Activated T-helper 2 cell treated with anti-CD3 and anti-CD28 coated beads, Interferon-gamma antibody, Interleukin-2, Interleukin-4, amounts not matched to agents 10 μg/mL and 5 μg/mL and 100 μg/mL, durations not matched to agents 14 hours and 24 hours and 36 hours (primary cell): ENCODE measurements at regions not wholly inside any gene's neighbourhood (a gene's known extent, or its start where the extent isn't known, plus 50 kb on each side); places are given as distances from the start of the nearest gene placed in this dataset.
"Not testable (repeated sequence)": the region's sequence is repeated elsewhere in the genome, so short reads cannot be mapped to it uniquely, and the experiment has no call there.

Experiments
- DNase-seq: peaks from one replicate; pipeline ENCODE4 v3.0.0; 2021; ENCODE audit warnings: low spot score
- H3K27ac Mint-ChIP-seq: one replicate; pipeline ENCODE4 v1.8.0; 2021; ENCODE audit warnings: mixed read lengths
- H3K27me3 Mint-ChIP-seq: one replicate; pipeline ENCODE4 v1.8.0; 2021; ENCODE audit warnings: low read depth, mixed read lengths
- H3K36me3 Mint-ChIP-seq: one replicate; pipeline ENCODE4 v1.8.0; 2021; ENCODE audit warnings: low read depth, mixed read lengths
- H3K4me1 Mint-ChIP-seq: one replicate; pipeline ENCODE4 v1.8.0; 2021; ENCODE audit warnings: low read depth, mixed read lengths
- H3K4me3 Mint-ChIP-seq: one replicate; pipeline ENCODE4 v1.8.0; 2021; ENCODE audit warnings: low read depth, mild to moderate bottlenecking, moderate library complexity, mixed read lengths
- H3K9me3 Mint-ChIP-seq: one replicate; pipeline ENCODE4 v1.8.0; 2021; ENCODE audit warnings: mixed read lengths
- intact Hi-C: fragments of 100-400 bp; cut with micrococcal nuclease; formaldehyde crosslinking; loops from one replicate; pipeline ENCODE4 v1.15.1; 2023

- intact Hi-C loops, result no loop called here
- no peak for DNase-seq
- no peaks in the 10 kb centered on the region for H3K4me1 Mint-ChIP-seq
- H3K27ac Mint-ChIP-seq, result no peak overlapping the region
- H3K4me3 Mint-ChIP-seq, result no peak overlapping the region
- peaks cover 11% of the 10 kb centered on the region for H3K27me3 Mint-ChIP-seq
- no peaks in the 10 kb centered on the region for H3K36me3 Mint-ChIP-seq
- H3K9me3 Mint-ChIP-seq, result no peaks in the 10 kb centered on the region
These were observed 552.8 kb upstream of the NR5A2 start for GRCh38 chr1:199474738-199475137.

DNA sequence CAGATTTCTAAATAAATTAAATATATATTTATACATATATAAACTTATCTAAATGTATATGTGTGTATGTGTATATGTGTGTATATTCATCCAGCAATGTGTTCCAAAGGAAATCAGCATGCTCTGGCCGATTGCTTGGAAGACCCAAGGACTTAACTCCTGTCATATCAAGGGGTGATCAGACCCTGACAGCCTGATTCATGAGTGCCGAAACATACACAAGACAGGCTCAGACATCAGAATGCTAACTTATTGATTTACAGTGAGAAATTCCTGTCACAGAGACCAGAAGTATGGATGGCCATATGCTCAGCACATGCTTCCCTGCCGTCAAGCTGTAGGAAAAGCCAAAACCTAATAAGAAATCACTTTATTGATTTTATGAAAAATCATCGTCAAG is 545.1 kb upstream of the NR5A2 start:
- Mint-ChIP-seq H3K4me1 (no peaks in the 10 kb centered on the region), H3K9me3 (no peaks in the 10 kb centered on the region), H3K4me3 (no peak overlapping the region), H3K27ac (no peak overlapping the region), H3K27me3 (peaks cover 2% of the 10 kb centered on the region), H3K36me3 (no peaks in the 10 kb centered on the region)
- no peak for DNase-seq
- intact Hi-C loops, result no loop called here

DNA sequence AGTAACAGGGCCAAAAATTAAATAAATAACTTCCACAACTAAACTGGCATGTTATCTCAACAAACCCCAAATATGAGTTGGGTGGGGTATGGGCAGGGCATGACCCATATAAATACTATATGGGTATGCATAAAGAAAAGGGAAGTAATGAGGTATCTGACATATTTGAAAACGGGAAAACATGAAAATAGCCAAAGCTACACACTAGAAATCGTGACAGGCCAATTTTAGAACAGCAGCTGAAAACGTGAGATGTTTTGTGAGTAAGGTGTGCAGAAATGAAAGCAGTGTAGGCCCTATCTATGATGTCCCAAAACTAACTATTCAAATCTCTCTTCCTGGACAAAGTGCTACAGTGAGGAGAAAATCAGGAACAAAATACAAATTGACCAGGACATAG is 537.9 kb upstream of the NR5A2 start:
- Mint-ChIP-seq H3K36me3 (no peaks in the 10 kb centered on the region), H3K27ac (no peak overlapping the region), H3K9me3 (peaks cover 10% of the 10 kb centered on the region), H3K4me3 (no peak overlapping the region), H3K27me3 (no peaks in the 10 kb centered on the region), H3K4me1 (no peaks in the 10 kb centered on the region)
- intact Hi-C loops, result no loop called here
- DNase-seq, result no peak

- DNase-seq, result no peak
- intact Hi-C loops, result no loop called here
- H3K27me3 Mint-ChIP-seq, result no peaks in the 10 kb centered on the region
- peaks cover 20% of the 10 kb centered on the region for H3K9me3 Mint-ChIP-seq
- no peaks in the 10 kb centered on the region for H3K4me1 Mint-ChIP-seq
- no peaks in the 10 kb centered on the region for H3K36me3 Mint-ChIP-seq
- no peak overlapping the region for H3K4me3 Mint-ChIP-seq
- no peak overlapping the region for H3K27ac Mint-ChIP-seq
These were observed 536.6 kb upstream of the NR5A2 start for GRCh38 chr1:199490769-199491527.

- Mint-ChIP-seq H3K27ac (no peak overlapping the region), H3K27me3 (no peaks in the 10 kb centered on the region), H3K36me3 (no peaks in the 10 kb centered on the region), H3K4me3 (no peak overlapping the region), H3K9me3 (peaks cover 20% of the 10 kb centered on the region), H3K4me1 (no peaks in the 10 kb centered on the region)
- no peak for DNase-seq
- intact Hi-C loops, result no loop called here
These were observed 532.1 kb upstream of the NR5A2 start for GRCh38 chr1:199495432-199495831.

- not testable (repeated sequence) for H3K4me1 Mint-ChIP-seq, H3K36me3 Mint-ChIP-seq
These were observed 528.7 kb upstream of the NR5A2 start for GRCh38 chr1:199498802-199499201.

GRCh38 chr1:199508072-199508471 is 519.4 kb upstream of the NR5A2 start:
- H3K4me3 Mint-ChIP-seq, result no peak overlapping the region
- no peaks in the 10 kb centered on the region for H3K36me3 Mint-ChIP-seq
- H3K9me3 Mint-ChIP-seq, result no peaks in the 10 kb centered on the region
- DNase-seq, result no peak
- intact Hi-C loops, result no loop called here
- peaks cover 9% of the 10 kb centered on the region for H3K27me3 Mint-ChIP-seq
- H3K4me1 Mint-ChIP-seq, result no peaks in the 10 kb centered on the region
- no peak overlapping the region for H3K27ac Mint-ChIP-seq

More at GRCh38 chr1:199498802-199499201, 528.7 kb upstream of the NR5A2 start:
- H3K27me3 Mint-ChIP-seq, H3K4me3 Mint-ChIP-seq, intact Hi-C loops, H3K27ac Mint-ChIP-seq, DNase-seq: not testable (repeated sequence)
- H3K9me3 Mint-ChIP-seq, result peaks cover 12% of the 10 kb centered on the region

GRCh38 chr1:199508653-199509052 is 518.9 kb upstream of the NR5A2 start:
- intact Hi-C loops, result no loop called here
- H3K36me3 Mint-ChIP-seq, result no peaks in the 10 kb centered on the region
- H3K27ac Mint-ChIP-seq, result no peak overlapping the region
- no peaks in the 10 kb centered on the region for H3K4me1 Mint-ChIP-seq
- H3K4me3 Mint-ChIP-seq, result no peak overlapping the region
- no peaks in the 10 kb centered on the region for H3K9me3 Mint-ChIP-seq
- DNase-seq, result no peak
- H3K27me3 Mint-ChIP-seq, result peaks cover 8% of the 10 kb centered on the region

DNA sequence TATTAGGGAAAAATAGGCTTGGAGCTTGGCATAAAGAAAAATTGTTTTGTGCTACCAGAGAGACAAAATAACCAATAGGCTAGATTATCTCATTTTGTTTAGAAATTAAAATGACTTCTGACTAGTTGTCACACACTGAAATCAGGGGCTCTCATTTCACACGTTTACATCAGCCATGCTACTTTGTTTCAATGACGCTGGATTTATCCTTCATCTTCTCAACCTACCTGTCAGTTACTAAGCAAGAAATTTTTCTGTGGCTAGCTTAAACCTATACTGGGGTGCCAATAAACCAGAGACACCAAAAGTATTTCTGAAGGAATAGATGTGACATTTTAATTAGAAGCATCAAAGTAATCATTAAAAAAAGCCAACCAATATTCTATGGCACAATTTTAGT is 518.1 kb upstream of the NR5A2 start:
- Mint-ChIP-seq H3K4me3 (no peak overlapping the region), H3K27me3 (peaks cover 8% of the 10 kb centered on the region), H3K36me3 (no peaks in the 10 kb centered on the region), H3K4me1 (no peaks in the 10 kb centered on the region), H3K27ac (no peak overlapping the region), H3K9me3 (no peaks in the 10 kb centered on the region)
- intact Hi-C loops, result no loop called here
- DNase-seq, result no peak

DNA sequence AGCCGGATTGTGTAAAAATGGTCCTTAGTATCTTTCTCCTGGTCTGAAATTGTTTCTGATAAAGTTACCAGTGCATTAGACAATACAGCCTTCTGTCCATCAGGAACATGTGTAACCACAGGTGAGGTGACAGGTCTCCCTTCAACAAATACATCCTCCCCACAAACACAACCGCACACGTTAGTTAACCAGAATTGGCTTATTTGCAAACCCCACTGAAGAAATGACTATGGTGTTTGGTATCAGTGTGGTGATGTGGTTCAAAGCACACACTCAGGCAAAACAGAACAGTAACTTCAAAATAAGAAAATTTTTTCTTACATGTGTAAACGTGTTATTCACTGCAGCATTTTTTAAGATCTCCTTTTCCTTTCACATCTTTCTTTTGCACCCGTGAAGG is 517.2 kb upstream of the NR5A2 start:
- no peaks in the 10 kb centered on the region for H3K9me3 Mint-ChIP-seq
- H3K4me3 Mint-ChIP-seq, result no peak overlapping the region
- intact Hi-C loops, result no loop called here
- H3K27ac Mint-ChIP-seq, result no peak overlapping the region
- H3K27me3 Mint-ChIP-seq, result peaks cover 8% of the 10 kb centered on the region
- H3K4me1 Mint-ChIP-seq, result no peaks in the 10 kb centered on the region
- no peak for DNase-seq
- H3K36me3 Mint-ChIP-seq, result no peaks in the 10 kb centered on the region

GRCh38 chr1:199512037-199512710 is 515.3 kb upstream of the NR5A2 start:
- intact Hi-C loops, result no loop called here
- DNase-seq, result no peak
- H3K36me3 Mint-ChIP-seq, result no peaks in the 10 kb centered on the region
- H3K27me3 Mint-ChIP-seq, result peaks cover 5% of the 10 kb centered on the region
- H3K27ac Mint-ChIP-seq, result no peak overlapping the region
- H3K4me3 Mint-ChIP-seq, result no peak overlapping the region
- no peaks in the 10 kb centered on the region for H3K9me3 Mint-ChIP-seq
- H3K4me1 Mint-ChIP-seq, result no peaks in the 10 kb centered on the region

DNA sequence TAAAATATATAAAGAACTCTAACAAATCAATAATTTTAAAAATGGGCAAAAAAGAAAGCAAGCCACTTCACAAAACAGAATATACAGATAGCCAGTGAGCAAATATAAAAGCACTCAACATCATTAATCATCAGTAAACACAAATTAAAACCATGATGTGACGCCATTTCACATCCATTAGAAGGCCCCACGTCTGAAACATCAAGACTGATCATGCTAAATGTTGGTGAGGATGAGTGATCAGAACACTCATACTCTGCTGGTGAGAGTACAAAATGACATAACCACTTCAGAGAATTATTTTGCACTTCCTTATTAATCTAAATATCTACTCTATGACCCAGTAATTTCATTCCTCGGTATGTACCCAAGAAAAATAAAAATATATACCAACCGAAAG is 512.2 kb upstream of the NR5A2 start:
- Mint-ChIP-seq H3K36me3 (no peaks in the 10 kb centered on the region), H3K4me3 (no peak overlapping the region), H3K4me1 (no peaks in the 10 kb centered on the region), H3K27ac (no peak overlapping the region), H3K9me3 (no peaks in the 10 kb centered on the region), H3K27me3 (peaks cover 6% of the 10 kb centered on the region)
- intact Hi-C loops, result no loop called here
- no peak for DNase-seq

DNA sequence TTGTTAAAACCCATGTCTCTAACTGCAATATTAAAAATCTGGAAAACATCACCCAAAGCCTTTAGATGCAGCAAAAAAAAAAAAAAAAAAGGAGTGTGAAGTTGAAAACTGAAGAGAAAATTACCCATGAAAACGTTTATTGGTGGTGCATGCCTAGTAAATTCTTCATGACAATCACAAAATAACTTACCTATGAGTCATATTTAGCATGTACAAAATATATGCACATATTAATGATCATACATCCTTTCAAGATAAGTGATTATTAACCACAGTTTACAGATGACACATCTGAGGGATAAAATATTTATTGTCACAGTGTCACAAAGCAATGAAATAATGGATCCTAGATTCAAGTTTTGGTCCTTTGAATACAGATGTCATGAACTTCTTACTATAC is 505.2 kb upstream of the NR5A2 start:
- H3K36me3 Mint-ChIP-seq, result no peaks in the 10 kb centered on the region

More for the DNA sequence above, 505.2 kb upstream of the NR5A2 start:
- H3K27me3 Mint-ChIP-seq, result peaks cover 3% of the 10 kb centered on the region
- H3K27ac Mint-ChIP-seq, result no peak overlapping the region
- H3K4me3 Mint-ChIP-seq, result no peak overlapping the region
- DNase-seq, result no peak
- intact Hi-C loops, result no loop called here
- no peaks in the 10 kb centered on the region for H3K9me3 Mint-ChIP-seq
- no peaks in the 10 kb centered on the region for H3K4me1 Mint-ChIP-seq
